MCF 10A (cell line): ENCODE measurements at regions not wholly inside any gene's neighbourhood (a gene's known extent, or its start where the extent isn't known, plus 50 kb on each side); places are given as distances from the start of the nearest gene placed in this dataset.

Experiments used
- BruUV-seq: library from RNA; stranded (reverse); fragments of 400-500 nt; replicated peaks from 2 replicates; lab custom pipeline; 2021; lab: Mats Ljungman, UMichigan
- CTCF ChIA-PET: fragments of 300-600 bp; sonication (Branson Sonifier 250); formaldehyde crosslinking; extraction: SDS; loops from one replicate; lab custom pipeline; 2021; ENCODE audit warnings: antibody characterized with exemption, inconsistent platforms; lab: Yijun Ruan, JAX
- POLR2A ChIA-PET: fragments of 300-600, 350-650 bp; sonication (Branson Sonifier 250); formaldehyde crosslinking; extraction: SDS; loops from one replicate; lab custom pipeline; 2020; ENCODE audit warnings: antibody characterized with exemption, inconsistent platforms; lab: Yijun Ruan, JAX
- DNase-seq: peaks from one replicate; pipeline ENCODE4 v3.0.0-alpha.2; 2018; ENCODE audit not compliant: unreplicated experiment
- H3K27ac Mint-ChIP-seq: one replicate; pipeline ENCODE4 v1.8.0; 2022; ENCODE audit warnings: mild to moderate bottlenecking, low read depth, mixed read lengths; ENCODE audit not compliant: unreplicated experiment
- H3K27me3 Mint-ChIP-seq: one replicate; pipeline ENCODE4 v1.8.0; 2022; ENCODE audit warnings: mixed read lengths; ENCODE audit not compliant: insufficient read depth, unreplicated experiment
- H3K36me3 Mint-ChIP-seq: one replicate; pipeline ENCODE4 v1.8.0; 2022; ENCODE audit warnings: mild to moderate bottlenecking, moderate library complexity, mixed read lengths; ENCODE audit not compliant: insufficient read depth, unreplicated experiment
- H3K4me1 Mint-ChIP-seq: one replicate; pipeline ENCODE4 v1.8.0; 2022; ENCODE audit warnings: mixed read lengths; ENCODE audit not compliant: insufficient read depth, unreplicated experiment
- H3K4me3 Mint-ChIP-seq: one replicate; pipeline ENCODE4 v1.8.0; 2022; ENCODE audit warnings: mild to moderate bottlenecking, moderate library complexity, mixed read lengths; ENCODE audit not compliant: unreplicated experiment
- H3K9me3 Mint-ChIP-seq: one replicate; pipeline ENCODE4 v1.8.0; 2022; ENCODE audit warnings: mixed read lengths; ENCODE audit not compliant: unreplicated experiment
- intact Hi-C: fragments of 100-400 bp; cut with micrococcal nuclease; formaldehyde crosslinking; loops from 2 replicates; pipeline ENCODE4 v1.14.1; 2022
- TF ChIP-seq, protein P1 (sequence below): fragments of 200-600 bp; IDR thresholded peaks from one replicate; pipeline ENCODE4 v1.8.0; 2022; ENCODE audit warnings: antibody characterized with exemption, mild to moderate bottlenecking; ENCODE audit not compliant: unreplicated experiment

DNA sequence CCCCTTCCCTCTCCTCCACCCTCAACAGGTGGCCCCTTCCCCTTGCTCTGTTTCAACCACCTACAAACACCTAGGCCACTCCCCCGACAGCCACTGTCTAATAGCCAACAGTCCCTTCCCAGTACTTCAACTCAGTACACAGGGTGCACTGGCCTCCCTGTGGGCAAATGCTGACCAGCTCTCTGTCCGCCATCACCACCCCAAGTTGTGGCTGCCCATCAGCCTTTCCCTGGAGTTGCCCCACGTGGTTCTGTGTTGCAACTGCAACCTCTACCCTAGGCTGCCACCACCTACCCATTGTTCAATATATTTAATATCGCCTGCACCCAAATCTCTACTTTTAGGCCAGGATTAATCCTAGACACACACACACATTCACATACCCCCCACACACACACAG, 173.5 kb downstream of the MREG start:
- no TSS peak for BruUV-seq
- Mint-ChIP-seq H3K4me3 (no peak overlapping the region), H3K36me3 (no peaks in the 10 kb centered on the region), H3K4me1 (peaks cover 13% of the 10 kb centered on the region), H3K27ac (peak overlapping the region; percentile 21), H3K9me3 (no peaks in the 10 kb centered on the region), H3K27me3 (no peaks in the 10 kb centered on the region)
- intact Hi-C loops: loop anchor here (10.0 kb wide), 1 partner anchor 155 kb away; no protein-coding TSS in a partner anchor
- ChIA-PET POLR2A (no interaction called here), CTCF (interaction anchor here (0.7 to 1.1 kb wide), 2 partner anchors 15 to 385 kb away, joined by 3 read pairs; no protein-coding TSS in a partner anchor)
- no peak for DNase-seq
- TF ChIP-seq, protein P1, sequence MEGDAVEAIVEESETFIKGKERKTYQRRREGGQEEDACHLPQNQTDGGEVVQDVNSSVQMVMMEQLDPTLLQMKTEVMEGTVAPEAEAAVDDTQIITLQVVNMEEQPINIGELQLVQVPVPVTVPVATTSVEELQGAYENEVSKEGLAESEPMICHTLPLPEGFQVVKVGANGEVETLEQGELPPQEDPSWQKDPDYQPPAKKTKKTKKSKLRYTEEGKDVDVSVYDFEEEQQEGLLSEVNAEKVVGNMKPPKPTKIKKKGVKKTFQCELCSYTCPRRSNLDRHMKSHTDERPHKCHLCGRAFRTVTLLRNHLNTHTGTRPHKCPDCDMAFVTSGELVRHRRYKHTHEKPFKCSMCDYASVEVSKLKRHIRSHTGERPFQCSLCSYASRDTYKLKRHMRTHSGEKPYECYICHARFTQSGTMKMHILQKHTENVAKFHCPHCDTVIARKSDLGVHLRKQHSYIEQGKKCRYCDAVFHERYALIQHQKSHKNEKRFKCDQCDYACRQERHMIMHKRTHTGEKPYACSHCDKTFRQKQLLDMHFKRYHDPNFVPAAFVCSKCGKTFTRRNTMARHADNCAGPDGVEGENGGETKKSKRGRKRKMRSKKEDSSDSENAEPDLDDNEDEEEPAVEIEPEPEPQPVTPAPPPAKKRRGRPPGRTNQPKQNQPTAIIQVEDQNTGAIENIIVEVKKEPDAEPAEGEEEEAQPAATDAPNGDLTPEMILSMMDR: no peak

DNA sequence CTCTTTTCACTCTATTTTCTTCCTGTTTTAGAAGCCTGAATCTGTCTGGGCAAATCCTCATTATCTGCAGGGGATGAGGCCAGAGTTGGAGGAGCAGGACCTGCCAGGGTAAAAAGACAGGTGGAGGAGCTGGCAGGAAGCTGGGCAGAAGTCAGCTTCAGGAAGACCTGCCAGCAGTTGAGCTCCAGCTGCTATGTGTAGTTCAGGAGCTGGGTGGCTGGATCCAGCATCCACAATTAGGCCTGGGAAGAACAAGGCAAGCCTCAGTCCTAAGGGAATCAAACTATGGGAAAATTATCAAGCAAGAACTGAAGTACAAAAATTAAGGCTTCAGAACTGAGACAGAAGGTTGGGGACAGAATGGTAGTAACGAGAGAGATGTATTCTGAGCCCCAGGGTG, 174.0 kb downstream of the MREG start:
- BruUV-seq: no TSS peak
- H3K9me3 Mint-ChIP-seq: no peaks in the 10 kb centered on the region
- no peaks in the 10 kb centered on the region for H3K36me3 Mint-ChIP-seq
- CTCF ChIA-PET: interaction anchor here (0.7 to 1.1 kb wide), 4 partner anchors 13 to 385 kb away, joined by 3 read pairs; no protein-coding TSS in a partner anchor
- TF ChIP-seq, protein P1: no peak
- intact Hi-C loops: loop anchor here (10.0 kb wide), 1 partner anchor 155 kb away; no protein-coding TSS in a partner anchor
- no peak for DNase-seq
- peaks cover 13% of the 10 kb centered on the region for H3K4me1 Mint-ChIP-seq
- H3K4me3 Mint-ChIP-seq: no peak overlapping the region
- POLR2A ChIA-PET: no interaction called here
- H3K27ac Mint-ChIP-seq: peak overlapping the region; percentile 21
- no peaks in the 10 kb centered on the region for H3K27me3 Mint-ChIP-seq

DNA sequence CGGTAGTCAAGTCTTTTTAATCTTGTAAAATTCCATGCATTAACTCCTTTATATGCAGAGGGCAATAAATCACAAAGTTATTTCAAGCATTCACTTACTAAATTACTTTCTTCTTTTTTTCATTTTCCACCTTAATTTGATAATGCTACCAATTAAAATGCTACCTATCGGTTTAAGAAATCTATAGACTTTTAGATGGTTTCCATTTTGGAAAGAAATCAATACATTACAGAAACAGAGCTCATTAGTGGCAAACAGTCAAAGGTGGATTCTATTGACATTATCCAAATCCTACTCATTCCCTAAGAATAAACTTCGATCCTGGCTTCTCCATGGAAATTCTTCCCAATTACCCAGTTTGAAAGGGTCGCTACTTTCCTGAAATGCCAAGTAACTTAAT, 176.5 kb downstream of the MREG start:
- CTCF ChIA-PET: no interaction called here
- intact Hi-C loops: loop anchor here (10.0 kb wide), 1 partner anchor 152 kb away; no protein-coding TSS in a partner anchor
- Mint-ChIP-seq H3K4me3 (no peak overlapping the region), H3K27me3 (no peaks in the 10 kb centered on the region), H3K9me3 (no peaks in the 10 kb centered on the region), H3K27ac (no peak overlapping the region), H3K4me1 (peaks cover 13% of the 10 kb centered on the region), H3K36me3 (no peaks in the 10 kb centered on the region)
- TF ChIP-seq, protein P1: no peak
- BruUV-seq: no TSS peak
- no peak for DNase-seq
- POLR2A ChIA-PET: interaction anchor here (0.6 kb wide), 1 partner anchor 11 kb away, joined by 3 read pairs; no protein-coding TSS in a partner anchor

DNA sequence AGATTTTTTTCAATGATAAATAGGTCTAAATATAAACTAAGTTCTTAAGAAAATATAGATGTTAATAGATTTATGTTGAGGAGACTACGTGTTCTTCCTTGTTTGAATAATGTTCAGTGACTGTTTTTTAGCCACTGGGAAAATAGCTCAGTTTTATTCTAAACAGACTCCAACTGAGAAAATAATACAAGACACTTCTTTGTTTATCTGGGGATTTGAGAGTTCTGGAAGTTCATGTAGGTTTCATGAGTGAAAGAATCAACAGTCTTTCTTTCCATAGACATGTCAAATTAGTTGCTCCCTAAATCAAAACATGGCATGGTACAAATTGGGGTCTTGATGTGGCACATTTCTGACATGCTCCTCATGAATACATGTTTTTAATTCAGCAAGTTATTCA, 177.7 kb downstream of the MREG start:
- CTCF ChIA-PET: no interaction called here
- BruUV-seq: no TSS peak
- H3K9me3 Mint-ChIP-seq: no peaks in the 10 kb centered on the region
- peaks cover 17% of the 10 kb centered on the region for H3K4me1 Mint-ChIP-seq
- no peak overlapping the region for H3K27ac Mint-ChIP-seq
- no peak overlapping the region for H3K4me3 Mint-ChIP-seq
- POLR2A ChIA-PET: interaction anchor here (0.7 to 1.5 kb wide), 2 partner anchors 8 to 1606 kb away, joined by 3 to 6 read pairs; no protein-coding TSS in a partner anchor
- TF ChIP-seq, protein P1: no peak
- intact Hi-C loops: loop anchor here (10.0 kb wide), 1 partner anchor 151 kb away; no protein-coding TSS in a partner anchor
- no peaks in the 10 kb centered on the region for H3K27me3 Mint-ChIP-seq
- no peaks in the 10 kb centered on the region for H3K36me3 Mint-ChIP-seq
- DNase-seq: no peak
